ENCODE measurements at regions not wholly inside any gene's neighbourhood (a gene's known extent, or its start where the extent isn't known, plus 50 kb on each side); places are given as distances from the start of the nearest gene placed in this dataset.

DNA sequence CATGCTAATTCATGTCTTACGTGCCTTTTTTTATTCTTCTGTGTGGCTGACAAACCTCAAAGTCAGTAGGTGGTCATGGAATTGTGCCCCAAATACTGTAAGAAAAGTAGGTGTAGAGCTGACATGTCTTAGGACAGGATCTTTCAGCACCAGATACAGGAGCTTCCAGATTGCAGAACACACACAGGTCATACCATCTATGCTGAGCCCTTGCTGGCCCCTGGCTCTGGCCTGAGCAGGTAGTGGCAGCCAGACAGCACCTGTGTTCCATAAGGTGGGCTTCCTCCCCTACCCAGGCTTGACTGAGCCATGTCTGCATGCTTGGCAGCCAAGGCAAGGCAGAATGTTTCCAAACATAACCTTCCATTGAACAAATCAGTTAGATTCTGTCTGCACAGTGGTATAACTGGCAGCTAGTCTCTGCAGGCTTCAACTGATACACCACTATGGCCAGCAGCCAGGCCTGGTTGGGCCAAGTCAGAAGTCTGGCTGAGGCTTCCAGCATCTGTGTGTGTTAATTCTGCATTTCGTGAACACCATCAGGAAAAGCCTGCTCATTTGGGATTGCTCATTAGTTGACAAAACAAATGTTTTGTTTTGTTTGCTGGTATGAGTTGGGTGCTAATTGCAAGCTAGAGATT, 366.5 kb downstream of the FOXA2 start:
- H3K27me3 ChIP-seq (ENCODE audit: control insufficient read depth in 4 of 4, insufficient read depth in 4 of 4, low read length in 3 of 4): peaks cover 0 to 11% (median 3%) of the 10 kb centered on the region in 4 donors
- 73% methylated on average over 2 of the region's 2 CpGs for WGBS
- H3K9me3 ChIP-seq (ENCODE audit: control insufficient read depth in 4 of 4, low read length in 3 of 4): no peaks in the 10 kb centered on the region
- no peak overlapping the region for H3K9ac ChIP-seq (ENCODE audit: low read depth in 1 of 2, low read length in 2 of 2)
- H3K4me3 ChIP-seq (ENCODE audit: low read depth in 1 of 3, low read length in 3 of 3): no peak overlapping the region
- H3K4me1 ChIP-seq (ENCODE audit: control insufficient read depth in 4 of 4, insufficient read depth in 4 of 4, low read length in 3 of 4): no peaks in the 10 kb centered on the region
- TF ChIP-seq, protein P1, sequence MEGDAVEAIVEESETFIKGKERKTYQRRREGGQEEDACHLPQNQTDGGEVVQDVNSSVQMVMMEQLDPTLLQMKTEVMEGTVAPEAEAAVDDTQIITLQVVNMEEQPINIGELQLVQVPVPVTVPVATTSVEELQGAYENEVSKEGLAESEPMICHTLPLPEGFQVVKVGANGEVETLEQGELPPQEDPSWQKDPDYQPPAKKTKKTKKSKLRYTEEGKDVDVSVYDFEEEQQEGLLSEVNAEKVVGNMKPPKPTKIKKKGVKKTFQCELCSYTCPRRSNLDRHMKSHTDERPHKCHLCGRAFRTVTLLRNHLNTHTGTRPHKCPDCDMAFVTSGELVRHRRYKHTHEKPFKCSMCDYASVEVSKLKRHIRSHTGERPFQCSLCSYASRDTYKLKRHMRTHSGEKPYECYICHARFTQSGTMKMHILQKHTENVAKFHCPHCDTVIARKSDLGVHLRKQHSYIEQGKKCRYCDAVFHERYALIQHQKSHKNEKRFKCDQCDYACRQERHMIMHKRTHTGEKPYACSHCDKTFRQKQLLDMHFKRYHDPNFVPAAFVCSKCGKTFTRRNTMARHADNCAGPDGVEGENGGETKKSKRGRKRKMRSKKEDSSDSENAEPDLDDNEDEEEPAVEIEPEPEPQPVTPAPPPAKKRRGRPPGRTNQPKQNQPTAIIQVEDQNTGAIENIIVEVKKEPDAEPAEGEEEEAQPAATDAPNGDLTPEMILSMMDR (IDR thresholded peaks at IDR 0.05; ENCODE audit: low read depth, low read length, missing input control): no peak
- TF ChIP-seq RAD21 (IDR thresholded peaks at IDR 0.05) (no peak), YY1 (IDR thresholded peaks at IDR 0.05) (no peak), TAF1 (conservative IDR thresholded peaks at IDR 0.05) (no peak), JUND (IDR thresholded peaks at IDR 0.05) (no peak), EGR1 (IDR thresholded peaks at IDR 0.05; ENCODE audit: low read depth in 2 of 2) (no peak), FOXA2 (IDR thresholded peaks at IDR 0.05) (no peak), NR2F2 (IDR thresholded peaks at IDR 0.05) (no peak), HNF4G (IDR thresholded peaks at IDR 0.05) (no peak), SP1 (IDR thresholded peaks at IDR 0.05) (no peak), GABPA (IDR thresholded peaks at IDR 0.05 in 1 of 2, conservative IDR thresholded peaks at IDR 0.05 in 1 of 2) (no peak), RXRA (IDR thresholded peaks at IDR 0.05) (no peak), HNF4A (conservative IDR thresholded peaks at IDR 0.05) (no peak), FOXA1 (IDR thresholded peaks at IDR 0.05) (no peak)
- TF ChIP-seq, protein P2, sequence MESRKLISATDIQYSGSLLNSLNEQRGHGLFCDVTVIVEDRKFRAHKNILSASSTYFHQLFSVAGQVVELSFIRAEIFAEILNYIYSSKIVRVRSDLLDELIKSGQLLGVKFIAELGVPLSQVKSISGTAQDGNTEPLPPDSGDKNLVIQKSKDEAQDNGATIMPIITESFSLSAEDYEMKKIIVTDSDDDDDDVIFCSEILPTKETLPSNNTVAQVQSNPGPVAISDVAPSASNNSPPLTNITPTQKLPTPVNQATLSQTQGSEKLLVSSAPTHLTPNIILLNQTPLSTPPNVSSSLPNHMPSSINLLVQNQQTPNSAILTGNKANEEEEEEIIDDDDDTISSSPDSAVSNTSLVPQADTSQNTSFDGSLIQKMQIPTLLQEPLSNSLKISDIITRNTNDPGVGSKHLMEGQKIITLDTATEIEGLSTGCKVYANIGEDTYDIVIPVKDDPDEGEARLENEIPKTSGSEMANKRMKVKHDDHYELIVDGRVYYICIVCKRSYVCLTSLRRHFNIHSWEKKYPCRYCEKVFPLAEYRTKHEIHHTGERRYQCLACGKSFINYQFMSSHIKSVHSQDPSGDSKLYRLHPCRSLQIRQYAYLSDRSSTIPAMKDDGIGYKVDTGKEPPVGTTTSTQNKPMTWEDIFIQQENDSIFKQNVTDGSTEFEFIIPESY (IDR thresholded peaks at IDR 0.05): no peak
- TF ChIP-seq, protein P3, sequence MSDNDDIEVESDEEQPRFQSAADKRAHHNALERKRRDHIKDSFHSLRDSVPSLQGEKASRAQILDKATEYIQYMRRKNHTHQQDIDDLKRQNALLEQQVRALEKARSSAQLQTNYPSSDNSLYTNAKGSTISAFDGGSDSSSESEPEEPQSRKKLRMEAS (IDR thresholded peaks at IDR 0.05): no peak
- TF ChIP-seq, protein P4, sequence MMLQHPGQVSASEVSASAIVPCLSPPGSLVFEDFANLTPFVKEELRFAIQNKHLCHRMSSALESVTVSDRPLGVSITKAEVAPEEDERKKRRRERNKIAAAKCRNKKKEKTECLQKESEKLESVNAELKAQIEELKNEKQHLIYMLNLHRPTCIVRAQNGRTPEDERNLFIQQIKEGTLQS (IDR thresholded peaks at IDR 0.05): no peak
- TF ChIP-seq, protein P5, sequence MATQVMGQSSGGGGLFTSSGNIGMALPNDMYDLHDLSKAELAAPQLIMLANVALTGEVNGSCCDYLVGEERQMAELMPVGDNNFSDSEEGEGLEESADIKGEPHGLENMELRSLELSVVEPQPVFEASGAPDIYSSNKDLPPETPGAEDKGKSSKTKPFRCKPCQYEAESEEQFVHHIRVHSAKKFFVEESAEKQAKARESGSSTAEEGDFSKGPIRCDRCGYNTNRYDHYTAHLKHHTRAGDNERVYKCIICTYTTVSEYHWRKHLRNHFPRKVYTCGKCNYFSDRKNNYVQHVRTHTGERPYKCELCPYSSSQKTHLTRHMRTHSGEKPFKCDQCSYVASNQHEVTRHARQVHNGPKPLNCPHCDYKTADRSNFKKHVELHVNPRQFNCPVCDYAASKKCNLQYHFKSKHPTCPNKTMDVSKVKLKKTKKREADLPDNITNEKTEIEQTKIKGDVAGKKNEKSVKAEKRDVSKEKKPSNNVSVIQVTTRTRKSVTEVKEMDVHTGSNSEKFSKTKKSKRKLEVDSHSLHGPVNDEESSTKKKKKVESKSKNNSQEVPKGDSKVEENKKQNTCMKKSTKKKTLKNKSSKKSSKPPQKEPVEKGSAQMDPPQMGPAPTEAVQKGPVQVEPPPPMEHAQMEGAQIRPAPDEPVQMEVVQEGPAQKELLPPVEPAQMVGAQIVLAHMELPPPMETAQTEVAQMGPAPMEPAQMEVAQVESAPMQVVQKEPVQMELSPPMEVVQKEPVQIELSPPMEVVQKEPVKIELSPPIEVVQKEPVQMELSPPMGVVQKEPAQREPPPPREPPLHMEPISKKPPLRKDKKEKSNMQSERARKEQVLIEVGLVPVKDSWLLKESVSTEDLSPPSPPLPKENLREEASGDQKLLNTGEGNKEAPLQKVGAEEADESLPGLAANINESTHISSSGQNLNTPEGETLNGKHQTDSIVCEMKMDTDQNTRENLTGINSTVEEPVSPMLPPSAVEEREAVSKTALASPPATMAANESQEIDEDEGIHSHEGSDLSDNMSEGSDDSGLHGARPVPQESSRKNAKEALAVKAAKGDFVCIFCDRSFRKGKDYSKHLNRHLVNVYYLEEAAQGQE (IDR thresholded peaks at IDR 0.05): no peak
- no peaks in the 10 kb centered on the region for H3K36me3 ChIP-seq (ENCODE audit: control insufficient read depth in 4 of 4, insufficient read depth in 3 of 4, low read depth in 1 of 4, low read length in 3 of 4)
- no peak overlapping the region for H3K27ac ChIP-seq (ENCODE audit: low read depth in 1 of 2, low read length in 2 of 2)
- no peak for DNase-seq (ENCODE audit: low spot score)

Data from liver (tissue), 8 donors.